Ishikawa (cell line): ENCODE measurements at regions not wholly inside any gene's neighbourhood (a gene's known extent, or its start where the extent isn't known, plus 50 kb on each side); places are given as distances from the start of the nearest gene placed in this dataset.

Source experiments
- EGR1 ChIP-seq: IDR thresholded peaks from 2 replicates; pipeline ENCODE4 v1.6.1; 2012
- NFIC ChIP-seq: IDR thresholded peaks from 2 replicates; pipeline ENCODE4 v1.6.1; 2012
- RAD21 ChIP-seq: IDR thresholded peaks from 2 replicates; pipeline ENCODE4 v1.6.1; 2012; ENCODE audit warnings: low read depth
- TF ChIP-seq, protein P1 (sequence below): IDR thresholded peaks from 2 replicates; pipeline ENCODE4 v1.6.1; 2012
- TF ChIP-seq, protein P2 (sequence below): IDR thresholded peaks from 2 replicates; pipeline ENCODE4 v1.6.1; 2012; ENCODE audit warnings: low read depth, mild to moderate bottlenecking

DNA sequence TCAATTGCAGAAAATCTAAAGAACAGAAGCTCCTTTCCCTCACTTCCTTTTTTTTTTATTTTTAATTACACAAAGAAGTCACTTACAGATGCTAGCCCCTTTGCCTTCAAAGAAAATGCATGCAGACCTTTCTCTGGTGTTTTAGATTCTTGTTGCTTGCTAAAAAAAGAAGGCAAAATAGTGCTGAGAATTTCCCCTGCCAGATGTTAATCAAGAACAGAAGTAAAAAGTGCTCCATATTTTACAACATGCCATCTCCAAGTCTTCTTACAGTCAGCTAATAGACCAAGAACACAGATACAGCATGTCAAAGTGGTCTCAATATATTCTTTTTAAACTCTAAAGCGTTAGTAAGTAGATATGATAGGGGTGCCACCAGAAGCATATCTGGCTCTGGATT lies 142.8 kb upstream of the RGMB start:
- TF ChIP-seq NFIC: no peak
- no peak for TF ChIP-seq RAD21
- TF ChIP-seq, protein P1, sequence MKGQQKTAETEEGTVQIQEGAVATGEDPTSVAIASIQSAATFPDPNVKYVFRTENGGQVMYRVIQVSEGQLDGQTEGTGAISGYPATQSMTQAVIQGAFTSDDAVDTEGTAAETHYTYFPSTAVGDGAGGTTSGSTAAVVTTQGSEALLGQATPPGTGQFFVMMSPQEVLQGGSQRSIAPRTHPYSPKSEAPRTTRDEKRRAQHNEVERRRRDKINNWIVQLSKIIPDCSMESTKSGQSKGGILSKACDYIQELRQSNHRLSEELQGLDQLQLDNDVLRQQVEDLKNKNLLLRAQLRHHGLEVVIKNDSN: no peak
- TF ChIP-seq, protein P2, sequence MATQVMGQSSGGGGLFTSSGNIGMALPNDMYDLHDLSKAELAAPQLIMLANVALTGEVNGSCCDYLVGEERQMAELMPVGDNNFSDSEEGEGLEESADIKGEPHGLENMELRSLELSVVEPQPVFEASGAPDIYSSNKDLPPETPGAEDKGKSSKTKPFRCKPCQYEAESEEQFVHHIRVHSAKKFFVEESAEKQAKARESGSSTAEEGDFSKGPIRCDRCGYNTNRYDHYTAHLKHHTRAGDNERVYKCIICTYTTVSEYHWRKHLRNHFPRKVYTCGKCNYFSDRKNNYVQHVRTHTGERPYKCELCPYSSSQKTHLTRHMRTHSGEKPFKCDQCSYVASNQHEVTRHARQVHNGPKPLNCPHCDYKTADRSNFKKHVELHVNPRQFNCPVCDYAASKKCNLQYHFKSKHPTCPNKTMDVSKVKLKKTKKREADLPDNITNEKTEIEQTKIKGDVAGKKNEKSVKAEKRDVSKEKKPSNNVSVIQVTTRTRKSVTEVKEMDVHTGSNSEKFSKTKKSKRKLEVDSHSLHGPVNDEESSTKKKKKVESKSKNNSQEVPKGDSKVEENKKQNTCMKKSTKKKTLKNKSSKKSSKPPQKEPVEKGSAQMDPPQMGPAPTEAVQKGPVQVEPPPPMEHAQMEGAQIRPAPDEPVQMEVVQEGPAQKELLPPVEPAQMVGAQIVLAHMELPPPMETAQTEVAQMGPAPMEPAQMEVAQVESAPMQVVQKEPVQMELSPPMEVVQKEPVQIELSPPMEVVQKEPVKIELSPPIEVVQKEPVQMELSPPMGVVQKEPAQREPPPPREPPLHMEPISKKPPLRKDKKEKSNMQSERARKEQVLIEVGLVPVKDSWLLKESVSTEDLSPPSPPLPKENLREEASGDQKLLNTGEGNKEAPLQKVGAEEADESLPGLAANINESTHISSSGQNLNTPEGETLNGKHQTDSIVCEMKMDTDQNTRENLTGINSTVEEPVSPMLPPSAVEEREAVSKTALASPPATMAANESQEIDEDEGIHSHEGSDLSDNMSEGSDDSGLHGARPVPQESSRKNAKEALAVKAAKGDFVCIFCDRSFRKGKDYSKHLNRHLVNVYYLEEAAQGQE: no peak
- TF ChIP-seq EGR1: no peak
